ENCODE measurements at regions not wholly inside any gene's neighbourhood (a gene's known extent, or its start where the extent isn't known, plus 50 kb on each side); places are given as distances from the start of the nearest gene placed in this dataset.

- TF ChIP-seq CTCF (IDR thresholded peaks at IDR 0.05; ENCODE audit: extremely low read depth, insufficient read depth, missing control alignments) = no peak
- in situ Hi-C loops (cut with MboI; ENCODE audit: low pct_unique_long_range_greater_than_20kb, low sequenced_read_pairs, unreplicated experiment) = no loop called here
- no peak for DNase-seq (ENCODE audit: low spot score)
These were observed 417.1 kb downstream of the CSNK1G3 start for GRCh38 chr5:123929055-123929474.

GRCh38 chr5:123928401-123928800, 416.4 kb downstream of the CSNK1G3 start:
- no peak for TF ChIP-seq CTCF (IDR thresholded peaks at IDR 0.05; ENCODE audit: extremely low read depth, insufficient read depth, missing control alignments)
- in situ Hi-C loops (cut with MboI; ENCODE audit: low pct_unique_long_range_greater_than_20kb, low sequenced_read_pairs, unreplicated experiment) = no loop called here
- no peak for DNase-seq (ENCODE audit: low spot score)

GRCh38 chr5:123921193-123921592, 409.2 kb downstream of the CSNK1G3 start:
- in situ Hi-C loops (cut with MboI; ENCODE audit: low pct_unique_long_range_greater_than_20kb, low sequenced_read_pairs, unreplicated experiment) = no loop called here
- no peak for TF ChIP-seq CTCF (IDR thresholded peaks at IDR 0.05; ENCODE audit: extremely low read depth, insufficient read depth, missing control alignments)
- no peak for DNase-seq (ENCODE audit: low spot score)

GRCh38 chr5:123916345-123917121, 404.6 kb downstream of the CSNK1G3 start:
- in situ Hi-C loops (cut with MboI; ENCODE audit: low pct_unique_long_range_greater_than_20kb, low sequenced_read_pairs, unreplicated experiment) = no loop called here
- no peak for TF ChIP-seq CTCF (IDR thresholded peaks at IDR 0.05; ENCODE audit: extremely low read depth, insufficient read depth, missing control alignments)
- no peak for DNase-seq (ENCODE audit: low spot score)

- no peak for DNase-seq (ENCODE audit: low spot score)
- TF ChIP-seq CTCF (IDR thresholded peaks at IDR 0.05; ENCODE audit: extremely low read depth, insufficient read depth, missing control alignments) = no peak
- in situ Hi-C loops (cut with MboI; ENCODE audit: low pct_unique_long_range_greater_than_20kb, low sequenced_read_pairs, unreplicated experiment) = no loop called here
These were observed 402.4 kb downstream of the CSNK1G3 start for GRCh38 chr5:123914333-123914732.

GRCh38 chr5:123907349-123907748, 395.4 kb downstream of the CSNK1G3 start:
- DNase-seq (ENCODE audit: low spot score) = no peak
- TF ChIP-seq CTCF (IDR thresholded peaks at IDR 0.05; ENCODE audit: extremely low read depth, insufficient read depth, missing control alignments) = no peak
- in situ Hi-C loops (cut with MboI; ENCODE audit: low pct_unique_long_range_greater_than_20kb, low sequenced_read_pairs, unreplicated experiment) = no loop called here
